T47D (cell line): ENCODE measurements at regions not wholly inside any gene's neighbourhood (a gene's known extent, or its start where the extent isn't known, plus 50 kb on each side); places are given as distances from the start of the nearest gene placed in this dataset.
"Not testable (repeated sequence)": the region's sequence is repeated elsewhere in the genome, so short reads cannot be mapped to it uniquely, and the experiment has no call there.

Experiments
- DNase-seq, 2 experiments: peaks; one replicate each; pipeline versions ENCODE4 v3.0.0 to v3.0.0-alpha.2; 2011 to 2012; ENCODE audit warnings: low read depth in 1 of 2, low spot score in 1 of 2
- JUND ChIP-seq: IDR thresholded peaks from 2 replicates; pipeline ENCODE4 v1.6.1; 2012; ENCODE audit warnings: low read depth
- in situ Hi-C: cut with HindIII; loops from 2 replicates; pipeline ENCODE4 v1.10.0; 2016; ENCODE audit warnings: low sequenced_read_pairs, low pct_unique_long_range_greater_than_20kb

- no peak for TF ChIP-seq JUND
- DNase-seq: no peak
- in situ Hi-C loops: no loop called here
These were observed 619.0 kb upstream of the CHRM3 start for GRCh38 chr1:238767321-238767720.

- DNase-seq: no peak
- no peak for TF ChIP-seq JUND
- in situ Hi-C loops: no loop called here
These were observed 621.6 kb upstream of the CHRM3 start for GRCh38 chr1:238764779-238765178.

- DNase-seq: no peak
- in situ Hi-C loops: no loop called here
- TF ChIP-seq JUND: no peak
These were observed 633.1 kb upstream of the CHRM3 start for GRCh38 chr1:238753252-238753651.

- no peak for DNase-seq
- in situ Hi-C loops: no loop called here
- no peak for TF ChIP-seq JUND
These were observed 634.0 kb upstream of the CHRM3 start for GRCh38 chr1:238752327-238752726.

- DNase-seq: peak in 1 of 2 experiments; percentile 26
- no peak for TF ChIP-seq JUND
- in situ Hi-C loops: no loop called here
These were observed 641.3 kb upstream of the CHRM3 start for GRCh38 chr1:238745069-238745468.

- no peak for TF ChIP-seq JUND
- in situ Hi-C loops: no loop called here
- no peak for DNase-seq
These were observed 647.5 kb upstream of the CHRM3 start for GRCh38 chr1:238738892-238739291.

GRCh38 chr1:238727670-238728069 is 658.7 kb upstream of the CHRM3 start:
- in situ Hi-C loops: no loop called here
- TF ChIP-seq JUND: no peak
- no peak for DNase-seq

- in situ Hi-C loops: no loop called here
- TF ChIP-seq JUND: no peak
- DNase-seq: no peak
These were observed 663.6 kb upstream of the CHRM3 start for GRCh38 chr1:238722812-238723211.

GRCh38 chr1:238710697-238711096 is 675.7 kb upstream of the CHRM3 start:
- DNase-seq: no peak
- TF ChIP-seq JUND: no peak
- in situ Hi-C loops: no loop called here

- in situ Hi-C loops: no loop called here
- peak in 1 of 2 experiments; percentile 25 for DNase-seq
- TF ChIP-seq JUND: no peak
These were observed 685.3 kb upstream of the CHRM3 start for GRCh38 chr1:238701024-238701423.

- TF ChIP-seq JUND: no peak
- in situ Hi-C loops: no loop called here
- peak in 1 of 2 experiments; percentile 39 for DNase-seq
These were observed 696.0 kb upstream of the CHRM3 start for GRCh38 chr1:238690415-238690814.

- in situ Hi-C loops, DNase-seq: not testable (repeated sequence)
These were observed 701.8 kb upstream of the CHRM3 start for GRCh38 chr1:238684576-238684975.

GRCh38 chr1:238681451-238681850 is 704.9 kb upstream of the CHRM3 start:
- DNase-seq: no peak
- in situ Hi-C loops: no loop called here
- TF ChIP-seq JUND: no peak

GRCh38 chr1:238681021-238681420 is 705.3 kb upstream of the CHRM3 start:
- no peak for DNase-seq
- no peak for TF ChIP-seq JUND
- in situ Hi-C loops: no loop called here

GRCh38 chr1:238677567-238677966 is 708.8 kb upstream of the CHRM3 start:
- in situ Hi-C loops: no loop called here
- TF ChIP-seq JUND: no peak
- DNase-seq: no peak
